PC-9 (cell line): ENCODE measurements at regions not wholly inside any gene's neighbourhood (a gene's known extent, or its start where the extent isn't known, plus 50 kb on each side); places are given as distances from the start of the nearest gene placed in this dataset.

Experiments used
- EZH2 ChIP-seq: fragments of 200-600 bp; sonication (generic); IDR thresholded peaks from 2 replicates; pipeline ENCODE4 v1.8.0; 2017; ENCODE audit warnings: antibody characterized with exemption, low read depth
- TF ChIP-seq, protein P1 (sequence below): fragments of 200-600 bp; sonication (generic); conservative IDR thresholded peaks from 2 replicates; pipeline ENCODE4 v1.6.1; 2017; ENCODE audit warnings: mixed run types, antibody characterized with exemption, mild to moderate bottlenecking, moderate library complexity

DNA sequence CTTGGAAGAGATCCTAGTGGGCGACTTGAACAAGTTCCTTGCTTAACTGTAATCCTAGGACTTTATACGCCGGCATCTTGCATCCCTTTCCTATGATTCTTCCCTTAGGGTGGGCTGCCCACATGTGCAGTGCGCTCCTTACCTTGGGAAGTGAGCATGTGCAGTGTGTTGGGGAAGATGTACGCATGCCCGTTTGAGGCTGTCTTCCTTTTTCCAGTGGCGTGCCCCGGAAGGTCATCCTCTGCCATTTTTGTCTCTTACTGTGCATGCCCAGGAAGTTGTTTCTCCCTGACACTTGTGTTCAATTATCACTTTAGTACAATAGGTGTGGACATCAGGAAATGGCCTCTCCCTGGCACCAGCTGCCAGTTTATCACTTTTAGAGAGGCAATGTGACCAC is 936.5 kb downstream of the TBC1D22A start:
- TF ChIP-seq, protein P1, sequence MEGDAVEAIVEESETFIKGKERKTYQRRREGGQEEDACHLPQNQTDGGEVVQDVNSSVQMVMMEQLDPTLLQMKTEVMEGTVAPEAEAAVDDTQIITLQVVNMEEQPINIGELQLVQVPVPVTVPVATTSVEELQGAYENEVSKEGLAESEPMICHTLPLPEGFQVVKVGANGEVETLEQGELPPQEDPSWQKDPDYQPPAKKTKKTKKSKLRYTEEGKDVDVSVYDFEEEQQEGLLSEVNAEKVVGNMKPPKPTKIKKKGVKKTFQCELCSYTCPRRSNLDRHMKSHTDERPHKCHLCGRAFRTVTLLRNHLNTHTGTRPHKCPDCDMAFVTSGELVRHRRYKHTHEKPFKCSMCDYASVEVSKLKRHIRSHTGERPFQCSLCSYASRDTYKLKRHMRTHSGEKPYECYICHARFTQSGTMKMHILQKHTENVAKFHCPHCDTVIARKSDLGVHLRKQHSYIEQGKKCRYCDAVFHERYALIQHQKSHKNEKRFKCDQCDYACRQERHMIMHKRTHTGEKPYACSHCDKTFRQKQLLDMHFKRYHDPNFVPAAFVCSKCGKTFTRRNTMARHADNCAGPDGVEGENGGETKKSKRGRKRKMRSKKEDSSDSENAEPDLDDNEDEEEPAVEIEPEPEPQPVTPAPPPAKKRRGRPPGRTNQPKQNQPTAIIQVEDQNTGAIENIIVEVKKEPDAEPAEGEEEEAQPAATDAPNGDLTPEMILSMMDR = no peak
- no peak for TF ChIP-seq EZH2
